ENCODE measurements at regions not wholly inside any gene's neighbourhood (a gene's known extent, or its start where the extent isn't known, plus 50 kb on each side); places are given as distances from the start of the nearest gene placed in this dataset.

- TF ChIP-seq POLR2A (IDR thresholded peaks at IDR 0.05) (no peak), CTCF (IDR thresholded peaks at IDR 0.05) (no peak)
Measured at GRCh38 chr21:38039841-38040240, 123.6 kb upstream of the KCNJ6 start.

Data from heart left ventricle (tissue), 13 donors.